SK-N-MC (cell line): ENCODE measurements at regions not wholly inside any gene's neighbourhood (a gene's known extent, or its start where the extent isn't known, plus 50 kb on each side); places are given as distances from the start of the nearest gene placed in this dataset.

Experiments used
- EZH2 ChIP-seq: fragments of 200-600 bp; sonication (generic); IDR thresholded peaks from one replicate; pipeline ENCODE4 v1.6.1; 2017; ENCODE audit warnings: antibody characterized with exemption
- FOXP2 ChIP-seq: optimal IDR thresholded peaks from 2 replicates; pipeline ENCODE3; 2011; ENCODE audit warnings: mild to moderate bottlenecking, moderate library complexity; ENCODE audit not compliant: insufficient read depth; ENCODE audit errors: extremely low read length, control extremely low read depth
- POLR2AphosphoS5 ChIP-seq: IDR thresholded peaks from 2 replicates; pipeline ENCODE4 v1.6.1; 2012; ENCODE audit warnings: mild to moderate bottlenecking, low read depth, low read length, borderline replicate concordance

DNA sequence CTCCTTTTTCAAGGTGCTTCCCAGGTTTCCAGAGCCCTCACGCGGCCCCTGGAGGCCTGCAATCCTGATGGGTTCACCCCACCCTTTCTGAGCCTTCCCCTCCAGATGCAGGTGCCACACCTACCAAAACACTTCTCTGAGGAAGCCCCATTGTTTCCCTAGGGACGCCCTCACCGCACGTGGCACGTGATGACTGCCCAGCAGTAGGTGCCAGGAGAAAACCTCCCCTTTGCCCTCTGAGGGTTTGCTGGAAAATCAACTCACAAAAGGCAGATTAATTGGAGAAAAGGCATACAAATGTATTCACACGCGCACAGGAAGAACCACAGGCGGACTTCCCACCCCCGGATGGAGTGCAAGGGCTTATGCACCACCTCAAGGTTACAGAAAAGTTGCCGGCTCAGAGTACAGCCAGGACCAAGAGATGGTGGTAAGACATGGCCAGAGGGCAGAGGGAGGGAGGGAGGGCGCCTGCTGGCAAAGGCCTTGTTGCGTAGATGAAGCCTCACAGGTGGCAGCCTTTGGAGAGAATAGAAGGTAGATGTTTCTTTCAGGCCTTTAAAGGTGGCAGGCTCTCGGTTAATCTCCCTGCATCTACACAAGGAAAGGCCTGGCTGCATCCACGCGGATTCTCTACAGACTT lies 269.4 kb upstream of the RAB6C start:
- TF ChIP-seq POLR2AphosphoS5 (no peak), FOXP2 (no peak), EZH2 (no peak)
